Esophagus muscularis mucosa (tissue), 3 donors: ENCODE measurements at regions not wholly inside any gene's neighbourhood (a gene's known extent, or its start where the extent isn't known, plus 50 kb on each side); places are given as distances from the start of the nearest gene placed in this dataset.

Experiments used
- POLR2A ChIP-seq: fragments of 450-650 bp; IDR thresholded peaks from one replicate; pipeline ENCODE4 v1.6.1; 2017; ENCODE audit warnings: antibody characterized with exemption, moderate library complexity, mild to moderate bottlenecking, low read depth
- POLR2AphosphoS5 ChIP-seq, 2 donors: sonication (generic); formaldehyde crosslinking; IDR thresholded peaks; one replicate each; pipeline ENCODE4 v1.6.1; 2017; ENCODE audit warnings: antibody characterized with exemption in 2 of 2
- TF ChIP-seq, protein P1 (sequence below), 3 experiments: fragments of 200-600 bp in 2 of 3; fragments of 450-650 bp in 1 of 3; sonication (generic) in 2 of 3; IDR thresholded peaks; one replicate each; pipeline ENCODE4 v1.5.1; 2017 to 2019; ENCODE audit warnings: antibody characterized with exemption in 3 of 3, mild to moderate bottlenecking in 2 of 3, moderate library complexity in 1 of 3

DNA sequence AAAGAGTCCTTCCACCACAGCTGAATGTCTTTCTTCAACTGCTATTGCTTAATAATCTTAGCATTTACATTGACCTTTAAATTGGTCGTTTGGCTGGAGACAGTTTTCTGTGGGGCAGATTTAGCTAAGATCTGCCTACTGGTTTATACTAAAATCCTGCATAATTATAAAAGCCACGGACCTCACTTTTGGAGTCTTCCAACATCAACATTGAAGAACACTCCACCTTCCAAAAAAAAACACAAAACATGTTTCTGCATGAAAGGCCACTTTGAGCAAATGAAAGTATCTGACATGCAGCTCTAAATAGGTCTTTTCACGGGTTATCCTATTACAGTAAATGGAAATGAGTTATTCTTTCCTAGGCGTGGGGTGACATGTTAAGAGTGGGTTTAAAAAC lies 57.0 kb upstream of the KRR1 start:
- TF ChIP-seq, protein P1, sequence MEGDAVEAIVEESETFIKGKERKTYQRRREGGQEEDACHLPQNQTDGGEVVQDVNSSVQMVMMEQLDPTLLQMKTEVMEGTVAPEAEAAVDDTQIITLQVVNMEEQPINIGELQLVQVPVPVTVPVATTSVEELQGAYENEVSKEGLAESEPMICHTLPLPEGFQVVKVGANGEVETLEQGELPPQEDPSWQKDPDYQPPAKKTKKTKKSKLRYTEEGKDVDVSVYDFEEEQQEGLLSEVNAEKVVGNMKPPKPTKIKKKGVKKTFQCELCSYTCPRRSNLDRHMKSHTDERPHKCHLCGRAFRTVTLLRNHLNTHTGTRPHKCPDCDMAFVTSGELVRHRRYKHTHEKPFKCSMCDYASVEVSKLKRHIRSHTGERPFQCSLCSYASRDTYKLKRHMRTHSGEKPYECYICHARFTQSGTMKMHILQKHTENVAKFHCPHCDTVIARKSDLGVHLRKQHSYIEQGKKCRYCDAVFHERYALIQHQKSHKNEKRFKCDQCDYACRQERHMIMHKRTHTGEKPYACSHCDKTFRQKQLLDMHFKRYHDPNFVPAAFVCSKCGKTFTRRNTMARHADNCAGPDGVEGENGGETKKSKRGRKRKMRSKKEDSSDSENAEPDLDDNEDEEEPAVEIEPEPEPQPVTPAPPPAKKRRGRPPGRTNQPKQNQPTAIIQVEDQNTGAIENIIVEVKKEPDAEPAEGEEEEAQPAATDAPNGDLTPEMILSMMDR (IDR thresholded peaks at IDR 0.05) = no peak
- TF ChIP-seq POLR2A (no peak), POLR2AphosphoS5 (IDR thresholded peaks at IDR 0.05) (no peak)
